AG09319 (cell line): ENCODE measurements at regions not wholly inside any gene's neighbourhood (a gene's known extent, or its start where the extent isn't known, plus 50 kb on each side); places are given as distances from the start of the nearest gene placed in this dataset.
"Not testable (repeated sequence)": the region's sequence is repeated elsewhere in the genome, so short reads cannot be mapped to it uniquely, and the experiment has no call there.

Source experiments
- DNase-seq: peaks from one replicate; pipeline ENCODE4 v3.0.0-alpha.2; 2010; ENCODE audit warnings: low read depth; ENCODE audit errors: extremely low read depth
- CTCF ChIP-seq: IDR thresholded peaks from 2 replicates; pipeline ENCODE4 v1.5.1; 2011; ENCODE audit warnings: low read depth, mild to moderate bottlenecking, inconsistent platforms, low read length, moderate library complexity

GRCh38 chr5:102682101-102682647 lies 72.9 kb upstream of the PAM start:
- TF ChIP-seq CTCF, result no peak
- DNase-seq, result no peak

- not testable (repeated sequence) for DNase-seq
These were observed 67.0 kb upstream of the PAM start for GRCh38 chr5:102688076-102688475.

- DNase-seq, result not testable (repeated sequence)
These were observed 66.3 kb upstream of the PAM start for GRCh38 chr5:102688581-102689342.

GRCh38 chr5:102690910-102691309 lies 64.2 kb upstream of the PAM start:
- no peak for DNase-seq
- TF ChIP-seq CTCF, result no peak

GRCh38 chr5:102691434-102691833 lies 63.7 kb upstream of the PAM start:
- no peak for DNase-seq
- TF ChIP-seq CTCF, result no peak

- no peak for TF ChIP-seq CTCF
- DNase-seq, result no peak
These were observed 54.8 kb upstream of the PAM start for GRCh38 chr5:102700120-102700831.

GRCh38 chr5:102700916-102701315 lies 54.2 kb upstream of the PAM start:
- DNase-seq, result no peak
- no peak for TF ChIP-seq CTCF

GRCh38 chr5:102701748-102702147 lies 53.4 kb upstream of the PAM start:
- TF ChIP-seq CTCF, result no peak
- no peak for DNase-seq
